Right atrium auricular region (tissue), 2 donors: ENCODE measurements at regions not wholly inside any gene's neighbourhood (a gene's known extent, or its start where the extent isn't known, plus 50 kb on each side); places are given as distances from the start of the nearest gene placed in this dataset.

Source experiments
- DNase-seq: peaks from one replicate; pipeline ENCODE4 v3.0.0-alpha.2; 2019; ENCODE audit warnings: low spot score
- H3K27ac ChIP-seq, 2 donors: fragments of 200-600 bp; sonication (generic); 1 replicate in 1 of 2; 2 replicates in 1 of 2; pipeline ENCODE4 v1.5.1; 2016 to 2019
- H3K27me3 ChIP-seq, 2 donors: fragments of 200-600 bp; sonication (generic); one replicate each; pipeline versions ENCODE4 v1.5.1 to v1.6.0; 2017 to 2019
- H3K36me3 ChIP-seq: fragments of 200-600 bp; sonication (generic); one replicate; pipeline ENCODE4 v1.5.1; 2016
- H3K4me1 ChIP-seq, 2 donors: fragments of 200-600 bp; sonication (generic); one replicate each; pipeline versions ENCODE4 v1.5.1 to v1.6.0; 2017 to 2019
- H3K4me3 ChIP-seq, 2 donors: fragments of 200-600 bp; sonication (generic); 1 replicate in 1 of 2; 2 replicates in 1 of 2; pipeline ENCODE4 v1.5.1; 2017 to 2019; ENCODE audit warnings: mild to moderate bottlenecking in 1 of 2, moderate library complexity in 1 of 2
- H3K9me3 ChIP-seq, 2 donors: fragments of 200-600 bp; sonication (generic); one replicate each; pipeline ENCODE4 v1.5.1; 2019
- TF ChIP-seq, protein P1 (sequence below), 2 donors: fragments of 200-600 bp; sonication (generic); IDR thresholded peaks; one replicate each; pipeline ENCODE4 v1.5.1; 2019; ENCODE audit warnings: antibody characterized with exemption in 2 of 2

DNA sequence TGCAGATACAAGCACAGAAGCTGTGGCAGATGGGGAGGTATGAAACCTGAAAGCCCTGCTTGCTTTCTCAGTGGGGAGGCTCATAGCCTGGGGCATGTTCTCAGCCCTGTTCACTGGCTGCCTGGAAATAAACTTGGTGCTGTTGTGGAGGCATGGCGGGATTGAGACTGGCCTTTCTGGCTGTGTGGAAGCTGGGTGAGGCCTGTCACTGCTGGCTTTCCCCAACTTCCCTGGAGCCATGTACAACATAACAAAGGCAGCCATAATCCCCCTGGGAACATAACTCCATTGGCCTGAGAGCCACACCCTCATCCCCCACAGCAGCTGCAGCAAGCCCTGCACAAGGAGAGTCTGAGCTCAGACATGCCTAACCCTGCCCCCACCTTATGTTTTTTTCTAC lies 237.7 kb upstream of the TLL1 start:
- peaks cover 0 to 8% of the 10 kb centered on the region in 2 donors for H3K4me1 ChIP-seq
- no peaks in the 10 kb centered on the region for H3K27me3 ChIP-seq
- TF ChIP-seq, protein P1, sequence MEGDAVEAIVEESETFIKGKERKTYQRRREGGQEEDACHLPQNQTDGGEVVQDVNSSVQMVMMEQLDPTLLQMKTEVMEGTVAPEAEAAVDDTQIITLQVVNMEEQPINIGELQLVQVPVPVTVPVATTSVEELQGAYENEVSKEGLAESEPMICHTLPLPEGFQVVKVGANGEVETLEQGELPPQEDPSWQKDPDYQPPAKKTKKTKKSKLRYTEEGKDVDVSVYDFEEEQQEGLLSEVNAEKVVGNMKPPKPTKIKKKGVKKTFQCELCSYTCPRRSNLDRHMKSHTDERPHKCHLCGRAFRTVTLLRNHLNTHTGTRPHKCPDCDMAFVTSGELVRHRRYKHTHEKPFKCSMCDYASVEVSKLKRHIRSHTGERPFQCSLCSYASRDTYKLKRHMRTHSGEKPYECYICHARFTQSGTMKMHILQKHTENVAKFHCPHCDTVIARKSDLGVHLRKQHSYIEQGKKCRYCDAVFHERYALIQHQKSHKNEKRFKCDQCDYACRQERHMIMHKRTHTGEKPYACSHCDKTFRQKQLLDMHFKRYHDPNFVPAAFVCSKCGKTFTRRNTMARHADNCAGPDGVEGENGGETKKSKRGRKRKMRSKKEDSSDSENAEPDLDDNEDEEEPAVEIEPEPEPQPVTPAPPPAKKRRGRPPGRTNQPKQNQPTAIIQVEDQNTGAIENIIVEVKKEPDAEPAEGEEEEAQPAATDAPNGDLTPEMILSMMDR (IDR thresholded peaks at IDR 0.05) = no peak
- no peak for DNase-seq
- H3K27ac ChIP-seq = no peak overlapping the region
- H3K36me3 ChIP-seq = no peaks in the 10 kb centered on the region
- no peak overlapping the region for H3K4me3 ChIP-seq
- H3K9me3 ChIP-seq = peaks cover 0 to 31% of the 10 kb centered on the region in 2 donors

DNA sequence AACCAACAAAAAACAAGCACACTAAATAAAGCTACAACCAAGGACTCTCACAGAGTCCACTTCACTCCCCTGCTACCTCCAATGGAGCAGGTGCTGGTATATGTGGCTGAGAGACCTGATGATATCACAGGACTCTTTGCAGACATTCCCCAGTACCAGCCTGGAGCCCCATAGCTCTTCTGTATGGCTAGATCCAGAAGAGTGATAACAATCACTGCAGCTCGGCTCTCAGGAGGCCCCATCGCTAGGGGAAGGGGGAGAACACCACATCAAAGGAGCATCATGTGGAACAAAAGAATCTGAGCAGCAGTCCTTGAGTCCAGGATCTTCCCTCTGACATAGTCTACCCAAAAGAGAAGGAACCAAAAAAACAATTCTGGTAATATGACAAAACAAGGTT lies 237.1 kb upstream of the TLL1 start:
- Histone ChIP-seq H3K27ac (no peak overlapping the region), H3K27me3 (no peaks in the 10 kb centered on the region), H3K4me1 (peaks cover 0 to 8% of the 10 kb centered on the region in 2 donors), H3K4me3 (no peak overlapping the region), H3K36me3 (no peaks in the 10 kb centered on the region), H3K9me3 (peaks cover 0 to 31% of the 10 kb centered on the region in 2 donors)
- TF ChIP-seq, protein P1 (IDR thresholded peaks at IDR 0.05) = no peak
- DNase-seq = no peak

DNA sequence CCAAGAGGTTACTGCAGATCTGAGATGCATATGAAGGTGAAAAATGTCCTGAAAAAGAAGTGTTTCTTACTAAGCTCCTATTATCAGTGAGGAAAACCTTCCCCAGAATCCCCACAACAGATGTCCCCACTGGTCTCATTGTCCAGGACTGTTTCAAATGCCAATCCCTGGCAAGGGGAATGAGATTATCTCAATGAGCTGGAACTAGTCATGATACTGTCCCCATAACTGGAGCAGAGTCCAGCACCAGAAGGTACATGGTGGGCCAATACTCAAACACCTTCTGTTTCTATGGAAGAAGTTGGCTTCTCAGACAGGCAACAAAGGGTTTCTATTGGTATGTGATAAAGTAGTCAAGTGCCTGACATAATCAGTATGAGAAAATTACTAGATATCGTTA lies 221.1 kb upstream of the TLL1 start:
- peaks cover 0 to 7% of the 10 kb centered on the region in 2 donors for H3K9me3 ChIP-seq
- H3K4me3 ChIP-seq = no peak overlapping the region
- H3K27ac ChIP-seq = no peak overlapping the region
- DNase-seq = no peak
- no peaks in the 10 kb centered on the region for H3K27me3 ChIP-seq
- no peaks in the 10 kb centered on the region for H3K4me1 ChIP-seq
- TF ChIP-seq, protein P1 (IDR thresholded peaks at IDR 0.05) = no peak
- H3K36me3 ChIP-seq = no peaks in the 10 kb centered on the region

DNA sequence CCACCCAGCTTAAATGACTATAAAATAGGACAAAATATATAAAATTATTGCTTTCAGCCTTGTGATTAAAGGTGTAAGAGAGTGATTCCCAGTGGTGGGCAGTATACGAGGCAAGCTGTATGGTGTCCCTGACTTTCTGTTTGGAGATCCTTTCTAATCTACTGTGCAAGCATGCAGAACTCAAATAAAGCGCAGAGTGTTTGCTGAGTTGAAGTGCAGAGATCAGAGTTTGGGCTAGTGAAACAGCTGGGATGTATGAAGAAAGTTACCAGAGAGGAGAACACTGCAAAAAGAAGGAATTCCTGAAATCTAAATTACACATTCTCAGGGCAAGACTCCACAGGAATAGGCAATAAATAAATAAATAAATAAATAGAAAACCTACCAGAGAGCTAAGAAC lies 218.5 kb upstream of the TLL1 start:
- Histone ChIP-seq H3K27ac (no peak overlapping the region), H3K4me3 (no peak overlapping the region), H3K36me3 (no peaks in the 10 kb centered on the region), H3K9me3 (peaks cover 0 to 7% of the 10 kb centered on the region in 2 donors), H3K27me3 (no peaks in the 10 kb centered on the region), H3K4me1 (no peaks in the 10 kb centered on the region)
- TF ChIP-seq, protein P1 (IDR thresholded peaks at IDR 0.05) = no peak
- DNase-seq = no peak

DNA sequence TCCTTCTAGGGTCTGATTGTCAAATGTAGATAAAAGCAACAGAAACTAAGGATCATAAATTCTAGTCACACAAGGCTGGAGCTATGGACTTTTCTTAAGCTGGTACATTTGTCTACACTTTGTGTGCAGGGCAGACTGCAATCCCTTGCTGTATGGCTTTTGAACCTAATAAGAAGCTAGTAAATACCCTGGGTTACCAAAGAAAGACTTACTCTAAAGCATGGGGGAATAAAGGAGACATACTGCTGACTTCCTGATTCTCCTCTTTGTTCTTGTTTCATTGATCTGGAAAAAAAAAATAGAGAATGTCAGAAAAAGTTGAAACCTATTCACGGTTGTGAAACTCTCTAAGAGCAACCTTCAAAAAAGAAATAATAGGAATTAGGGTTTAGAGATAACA lies 216.6 kb upstream of the TLL1 start:
- no peaks in the 10 kb centered on the region for H3K27me3 ChIP-seq
- H3K36me3 ChIP-seq = no peaks in the 10 kb centered on the region
- H3K4me3 ChIP-seq = no peak overlapping the region
- no peaks in the 10 kb centered on the region for H3K4me1 ChIP-seq
- peaks cover 0 to 7% of the 10 kb centered on the region in 2 donors for H3K9me3 ChIP-seq
- DNase-seq = no peak
- TF ChIP-seq, protein P1 (IDR thresholded peaks at IDR 0.05) = no peak
- H3K27ac ChIP-seq = no peak overlapping the region

DNA sequence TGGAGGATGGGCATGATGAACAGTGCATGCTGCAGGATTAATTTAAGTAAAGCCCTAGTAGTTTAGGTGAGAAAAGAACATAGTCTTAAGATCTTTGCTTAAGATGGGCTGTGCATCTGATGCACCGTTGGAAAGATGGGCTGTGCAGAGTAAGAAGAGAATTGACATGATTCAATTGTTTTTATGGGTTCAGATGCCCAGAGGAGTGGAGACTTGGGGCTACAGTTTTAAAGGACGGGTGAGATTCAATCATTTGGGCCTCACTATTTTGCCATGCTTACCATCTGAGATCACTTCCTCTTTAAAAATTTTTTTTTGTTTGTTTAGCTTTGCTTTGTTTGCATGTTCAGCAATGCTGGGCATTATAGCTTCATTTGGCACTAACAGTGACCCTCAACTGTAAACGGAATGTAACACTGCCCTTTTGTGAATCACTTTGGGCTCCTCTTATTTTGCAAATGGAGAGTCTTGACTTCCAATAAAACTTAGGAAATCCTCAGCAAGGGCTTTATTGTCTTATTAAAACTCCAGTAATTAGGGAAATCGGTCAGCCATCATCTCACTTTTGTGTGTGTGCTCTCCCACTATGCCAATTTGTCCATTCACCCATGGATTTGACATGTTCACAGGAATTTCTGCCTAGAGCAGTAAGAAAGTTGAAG lies 216.1 kb upstream of the TLL1 start:
- peaks cover 0 to 7% of the 10 kb centered on the region in 2 donors for H3K9me3 ChIP-seq
- no peak overlapping the region for H3K4me3 ChIP-seq
- H3K36me3 ChIP-seq = no peaks in the 10 kb centered on the region
- DNase-seq = no peak
- no peak overlapping the region for H3K27ac ChIP-seq
- no peaks in the 10 kb centered on the region for H3K27me3 ChIP-seq
- TF ChIP-seq, protein P1 (IDR thresholded peaks at IDR 0.05) = no peak
- H3K4me1 ChIP-seq = no peaks in the 10 kb centered on the region
